Panc1 (cell line): ENCODE measurements at regions not wholly inside any gene's neighbourhood (a gene's known extent, or its start where the extent isn't known, plus 50 kb on each side); places are given as distances from the start of the nearest gene placed in this dataset.

Experiments
- POLR2AphosphoS5 ChIP-seq: IDR thresholded peaks from 2 replicates; pipeline ENCODE4 v1.6.1; 2012; ENCODE audit warnings: mild to moderate bottlenecking, low read depth, low read length, moderate library complexity
- TF ChIP-seq, protein P1 (sequence below): fragments of 450-650 bp; IDR thresholded peaks from 2 replicates; pipeline ENCODE4 v1.5.1; 2017; ENCODE audit warnings: mild to moderate bottlenecking
- TF ChIP-seq, protein P2 (sequence below), 2 experiments: IDR thresholded peaks; 2 replicates each; pipeline ENCODE4 v1.6.1; 2011 to 2012; ENCODE audit warnings: low read depth in 2 of 2, control low read depth in 1 of 2, low read length in 1 of 2, mild to moderate bottlenecking in 1 of 2, moderate library complexity in 1 of 2; ENCODE audit not compliant: insufficient read depth in 1 of 2

DNA sequence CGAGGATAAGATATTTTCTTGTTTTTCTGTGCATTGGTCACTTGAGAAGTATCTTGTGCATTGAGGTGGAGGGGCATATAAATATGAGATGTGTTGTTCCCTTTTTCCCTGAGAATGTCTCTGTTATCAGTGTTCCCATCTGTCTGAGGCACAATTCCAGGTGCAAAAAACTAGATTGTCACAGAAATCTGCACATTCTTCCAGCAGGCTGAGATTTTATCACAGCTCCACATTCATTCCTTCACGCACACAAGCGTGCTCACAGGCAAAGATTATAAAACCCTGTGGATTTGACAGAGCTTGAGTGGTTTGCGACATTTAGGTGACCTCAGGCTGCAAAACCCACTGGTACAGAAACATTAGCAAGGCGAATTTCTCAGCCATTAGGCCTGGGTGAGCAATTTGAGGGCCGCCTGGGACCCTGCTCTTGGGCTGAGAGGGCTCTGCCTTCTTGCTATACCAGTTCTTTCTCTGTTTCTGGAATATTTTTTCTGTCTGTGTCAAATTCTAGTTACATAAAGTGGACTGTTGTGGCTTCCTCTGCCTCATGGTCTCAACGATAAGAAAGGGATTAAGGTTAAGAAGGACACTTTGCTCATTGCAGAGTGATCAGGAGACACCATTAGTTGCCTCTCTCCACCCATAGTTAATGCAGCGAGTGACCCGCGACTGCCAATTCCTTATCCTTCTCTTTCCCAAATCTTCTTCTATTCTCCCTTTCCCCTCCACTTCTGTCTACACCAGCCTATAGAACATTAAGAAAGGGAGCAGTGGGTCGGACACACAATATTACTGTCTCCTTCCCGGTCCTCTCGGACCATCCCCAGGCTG is 86.7 kb upstream of the C1QTNF7 start:
- TF ChIP-seq, protein P1, sequence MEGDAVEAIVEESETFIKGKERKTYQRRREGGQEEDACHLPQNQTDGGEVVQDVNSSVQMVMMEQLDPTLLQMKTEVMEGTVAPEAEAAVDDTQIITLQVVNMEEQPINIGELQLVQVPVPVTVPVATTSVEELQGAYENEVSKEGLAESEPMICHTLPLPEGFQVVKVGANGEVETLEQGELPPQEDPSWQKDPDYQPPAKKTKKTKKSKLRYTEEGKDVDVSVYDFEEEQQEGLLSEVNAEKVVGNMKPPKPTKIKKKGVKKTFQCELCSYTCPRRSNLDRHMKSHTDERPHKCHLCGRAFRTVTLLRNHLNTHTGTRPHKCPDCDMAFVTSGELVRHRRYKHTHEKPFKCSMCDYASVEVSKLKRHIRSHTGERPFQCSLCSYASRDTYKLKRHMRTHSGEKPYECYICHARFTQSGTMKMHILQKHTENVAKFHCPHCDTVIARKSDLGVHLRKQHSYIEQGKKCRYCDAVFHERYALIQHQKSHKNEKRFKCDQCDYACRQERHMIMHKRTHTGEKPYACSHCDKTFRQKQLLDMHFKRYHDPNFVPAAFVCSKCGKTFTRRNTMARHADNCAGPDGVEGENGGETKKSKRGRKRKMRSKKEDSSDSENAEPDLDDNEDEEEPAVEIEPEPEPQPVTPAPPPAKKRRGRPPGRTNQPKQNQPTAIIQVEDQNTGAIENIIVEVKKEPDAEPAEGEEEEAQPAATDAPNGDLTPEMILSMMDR, result no peak
- TF ChIP-seq, protein P2, sequence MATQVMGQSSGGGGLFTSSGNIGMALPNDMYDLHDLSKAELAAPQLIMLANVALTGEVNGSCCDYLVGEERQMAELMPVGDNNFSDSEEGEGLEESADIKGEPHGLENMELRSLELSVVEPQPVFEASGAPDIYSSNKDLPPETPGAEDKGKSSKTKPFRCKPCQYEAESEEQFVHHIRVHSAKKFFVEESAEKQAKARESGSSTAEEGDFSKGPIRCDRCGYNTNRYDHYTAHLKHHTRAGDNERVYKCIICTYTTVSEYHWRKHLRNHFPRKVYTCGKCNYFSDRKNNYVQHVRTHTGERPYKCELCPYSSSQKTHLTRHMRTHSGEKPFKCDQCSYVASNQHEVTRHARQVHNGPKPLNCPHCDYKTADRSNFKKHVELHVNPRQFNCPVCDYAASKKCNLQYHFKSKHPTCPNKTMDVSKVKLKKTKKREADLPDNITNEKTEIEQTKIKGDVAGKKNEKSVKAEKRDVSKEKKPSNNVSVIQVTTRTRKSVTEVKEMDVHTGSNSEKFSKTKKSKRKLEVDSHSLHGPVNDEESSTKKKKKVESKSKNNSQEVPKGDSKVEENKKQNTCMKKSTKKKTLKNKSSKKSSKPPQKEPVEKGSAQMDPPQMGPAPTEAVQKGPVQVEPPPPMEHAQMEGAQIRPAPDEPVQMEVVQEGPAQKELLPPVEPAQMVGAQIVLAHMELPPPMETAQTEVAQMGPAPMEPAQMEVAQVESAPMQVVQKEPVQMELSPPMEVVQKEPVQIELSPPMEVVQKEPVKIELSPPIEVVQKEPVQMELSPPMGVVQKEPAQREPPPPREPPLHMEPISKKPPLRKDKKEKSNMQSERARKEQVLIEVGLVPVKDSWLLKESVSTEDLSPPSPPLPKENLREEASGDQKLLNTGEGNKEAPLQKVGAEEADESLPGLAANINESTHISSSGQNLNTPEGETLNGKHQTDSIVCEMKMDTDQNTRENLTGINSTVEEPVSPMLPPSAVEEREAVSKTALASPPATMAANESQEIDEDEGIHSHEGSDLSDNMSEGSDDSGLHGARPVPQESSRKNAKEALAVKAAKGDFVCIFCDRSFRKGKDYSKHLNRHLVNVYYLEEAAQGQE (IDR thresholded peaks at IDR 0.05; ENCODE audit: insufficient read depth in 1 of 2, low read depth in 2 of 2, low read length in 1 of 2), result no peak
- no peak for TF ChIP-seq POLR2AphosphoS5
